Peyer's patch (tissue), 4 donors: ENCODE measurements at regions not wholly inside any gene's neighbourhood (a gene's known extent, or its start where the extent isn't known, plus 50 kb on each side); places are given as distances from the start of the nearest gene placed in this dataset.

ENCODE experiments used
- DNase-seq, 3 donors: peaks; one replicate each; pipeline ENCODE4 v3.0.0-alpha.2; 2017 to 2019
- H3K27ac ChIP-seq, 4 donors: fragments of 200-600 bp; sonication (generic); one replicate each; pipeline ENCODE4 v1.5.1; 2016 to 2019
- H3K27me3 ChIP-seq, 2 donors: fragments of 200-600 bp; sonication (generic); one replicate each; pipeline ENCODE4 v1.5.1; 2019
- H3K36me3 ChIP-seq, 3 donors: fragments of 200-600 bp; sonication (generic); one replicate each; pipeline ENCODE4 v1.5.1; 2016 to 2019
- H3K4me1 ChIP-seq, 4 donors: fragments of 200-600 bp; sonication (generic); one replicate each; pipeline ENCODE4 v1.5.1; 2016 to 2019
- H3K4me3 ChIP-seq, 4 donors: fragments of 200-600 bp; sonication (generic); 1 replicate in 3 of 4; 2 replicates in 1 of 4; pipeline ENCODE4 v1.5.1; 2016 to 2019; ENCODE audit warnings: mild to moderate bottlenecking in 1 of 4
- H3K9me3 ChIP-seq, 4 donors: fragments of 200-600 bp; sonication (generic); one replicate each; pipeline ENCODE4 v1.5.1; 2016 to 2019; ENCODE audit warnings: mild to moderate bottlenecking in 1 of 4
- CTCF ChIP-seq, 6 experiments: fragments of 450-650 bp in 4 of 6; fragments of 200-600 bp in 2 of 6; sonication (generic) in 1 of 6; IDR thresholded peaks; one replicate each; pipeline ENCODE4 v1.5.1; 2017 to 2019; ENCODE audit warnings: antibody characterized with exemption in 6 of 6, mild to moderate bottlenecking in 3 of 6, moderate library complexity in 1 of 6
- POLR2A ChIP-seq, 2 donors: fragments of 450-650 bp; IDR thresholded peaks; one replicate each; pipeline ENCODE4 v1.5.1; 2017; ENCODE audit warnings: antibody characterized with exemption in 2 of 2, mild to moderate bottlenecking in 2 of 2, moderate library complexity in 2 of 2

- Histone ChIP-seq H3K4me1 (peaks cover 0 to 3% (median 0%) of the 10 kb centered on the region in 4 donors), H3K9me3 (no peaks in the 10 kb centered on the region), H3K4me3 (no peak overlapping the region), H3K27ac (no peak overlapping the region), H3K27me3 (no peaks in the 10 kb centered on the region), H3K36me3 (no peaks in the 10 kb centered on the region)
- DNase-seq = no peak
- no peak for TF ChIP-seq CTCF (IDR thresholded peaks at IDR 0.05)
- no peak for TF ChIP-seq POLR2A (IDR thresholded peaks at IDR 0.05)
Observed at GRCh38 chr10:4720463-4720862, 105.5 kb upstream of the AKR1E2 start.

- no peaks in the 10 kb centered on the region for H3K27me3 ChIP-seq
- no peak overlapping the region for H3K4me3 ChIP-seq
- no peak overlapping the region for H3K27ac ChIP-seq
- no peak for DNase-seq
- TF ChIP-seq POLR2A (IDR thresholded peaks at IDR 0.05) = no peak
- TF ChIP-seq CTCF (IDR thresholded peaks at IDR 0.05) = no peak
- no peaks in the 10 kb centered on the region for H3K4me1 ChIP-seq
- no peaks in the 10 kb centered on the region for H3K36me3 ChIP-seq
- H3K9me3 ChIP-seq = no peaks in the 10 kb centered on the region
Observed at GRCh38 chr10:4719671-4720070, 106.3 kb upstream of the AKR1E2 start.

GRCh38 chr10:4719036-4719435 lies 107.0 kb upstream of the AKR1E2 start:
- Histone ChIP-seq H3K27ac (no peak overlapping the region), H3K4me3 (no peak overlapping the region), H3K4me1 (no peaks in the 10 kb centered on the region), H3K27me3 (no peaks in the 10 kb centered on the region), H3K9me3 (no peaks in the 10 kb centered on the region), H3K36me3 (no peaks in the 10 kb centered on the region)
- no peak for DNase-seq
- TF ChIP-seq POLR2A (IDR thresholded peaks at IDR 0.05) (no peak), CTCF (IDR thresholded peaks at IDR 0.05) (no peak)

GRCh38 chr10:4718544-4718943 lies 107.5 kb upstream of the AKR1E2 start:
- Histone ChIP-seq H3K4me1 (no peaks in the 10 kb centered on the region), H3K4me3 (no peak overlapping the region), H3K27me3 (no peaks in the 10 kb centered on the region), H3K9me3 (no peaks in the 10 kb centered on the region), H3K27ac (no peak overlapping the region), H3K36me3 (no peaks in the 10 kb centered on the region)
- TF ChIP-seq POLR2A (IDR thresholded peaks at IDR 0.05) (no peak), CTCF (IDR thresholded peaks at IDR 0.05) (no peak)
- DNase-seq = no peak

- DNase-seq = no peak
- no peak overlapping the region for H3K4me3 ChIP-seq
- H3K27me3 ChIP-seq = no peaks in the 10 kb centered on the region
- no peaks in the 10 kb centered on the region for H3K9me3 ChIP-seq
- no peaks in the 10 kb centered on the region for H3K4me1 ChIP-seq
- H3K36me3 ChIP-seq = no peaks in the 10 kb centered on the region
- TF ChIP-seq POLR2A (IDR thresholded peaks at IDR 0.05) = no peak
- no peak for TF ChIP-seq CTCF (IDR thresholded peaks at IDR 0.05)
- H3K27ac ChIP-seq = no peak overlapping the region
Observed at GRCh38 chr10:4717670-4718069, 108.3 kb upstream of the AKR1E2 start.

- no peaks in the 10 kb centered on the region for H3K9me3 ChIP-seq
- no peaks in the 10 kb centered on the region for H3K36me3 ChIP-seq
- TF ChIP-seq CTCF (IDR thresholded peaks at IDR 0.05) (no peak), POLR2A (IDR thresholded peaks at IDR 0.05) (no peak)
- no peak for DNase-seq
- no peaks in the 10 kb centered on the region for H3K27me3 ChIP-seq
- H3K27ac ChIP-seq = no peak overlapping the region
- H3K4me3 ChIP-seq = no peak overlapping the region
- no peaks in the 10 kb centered on the region for H3K4me1 ChIP-seq
Observed at GRCh38 chr10:4710858-4711257, 115.1 kb upstream of the AKR1E2 start.
